ENCODE measurements at regions not wholly inside any gene's neighbourhood (a gene's known extent, or its start where the extent isn't known, plus 50 kb on each side); places are given as distances from the start of the nearest gene placed in this dataset.
A peak's percentile ranks its signal among the peaks of the same experiment; 100 is the strongest.

DNA sequence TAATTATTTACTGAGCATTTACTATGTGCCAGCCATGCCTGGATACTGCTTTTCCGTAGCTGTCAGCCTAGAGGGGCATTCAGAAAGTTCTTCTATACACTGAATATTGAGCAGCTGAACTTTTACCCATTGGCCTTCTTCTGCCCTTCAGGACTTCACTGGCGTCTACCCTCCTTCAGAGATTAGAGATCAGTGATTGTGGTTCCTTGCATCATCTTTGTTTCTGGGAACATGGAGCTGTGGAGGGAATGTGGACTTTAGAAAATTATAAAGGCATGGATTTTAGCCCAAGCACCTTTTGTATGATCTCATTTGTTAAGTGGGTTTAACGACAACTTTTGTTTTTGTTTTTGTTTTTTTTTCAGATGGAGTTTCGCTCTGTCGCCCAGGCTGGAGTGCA lies 58.7 kb upstream of the POU3F1 start (continued):
- TF ChIP-seq ARID4B (CRISPR knock-in tag; IDR thresholded peaks at IDR 0.05) (no peak), SUPT5H (IDR thresholded peaks at IDR 0.05) (no peak), HMG20A (CRISPR knock-in tag; conservative IDR thresholded peaks at IDR 0.05) (no peak), BCL6 (CRISPR knock-in tag; IDR thresholded peaks at IDR 0.05) (no peak), ZSCAN29 (IDR thresholded peaks at IDR 0.05) (no peak), NFRKB (IDR thresholded peaks at IDR 0.05; ENCODE audit: low read depth) (no peak), NR4A1 (CRISPR knock-in tag; IDR thresholded peaks at IDR 0.05) (no peak), NR4A1 (tag; IDR thresholded peaks at IDR 0.05) (no peak), FOXK1 (CRISPR knock-in tag; IDR thresholded peaks at IDR 0.05; ENCODE audit: borderline replicate concordance) (no peak), REST (IDR thresholded peaks at IDR 0.05; ENCODE audit: borderline replicate concordance) (no peak), REST (CRISPR knock-in tag; IDR thresholded peaks at IDR 0.05; ENCODE audit: low read depth) (no peak), ZC3H11A (IDR thresholded peaks at IDR 0.05; ENCODE audit: low read depth, low read length) (no peak), ZNF232 (CRISPR knock-in tag; IDR thresholded peaks at IDR 0.05) (no peak), ZNF785 (CRISPR knock-in tag; IDR thresholded peaks at IDR 0.05) (no peak), ZNF212 (CRISPR knock-in tag; IDR thresholded peaks at IDR 0.05) (no peak), POLR2AphosphoS2 (IDR thresholded peaks at IDR 0.05; ENCODE audit: low read length) (no peak), ZNF696 (CRISPR knock-in tag; conservative IDR thresholded peaks at IDR 0.05) (no peak), NELFE (IDR thresholded peaks at IDR 0.05; ENCODE audit: insufficient read depth, insufficient read length) (no peak), HCFC1 (IDR thresholded peaks at IDR 0.05; ENCODE audit: low read depth, low read length) (no peak)
- TF ChIP-seq, protein P1, sequence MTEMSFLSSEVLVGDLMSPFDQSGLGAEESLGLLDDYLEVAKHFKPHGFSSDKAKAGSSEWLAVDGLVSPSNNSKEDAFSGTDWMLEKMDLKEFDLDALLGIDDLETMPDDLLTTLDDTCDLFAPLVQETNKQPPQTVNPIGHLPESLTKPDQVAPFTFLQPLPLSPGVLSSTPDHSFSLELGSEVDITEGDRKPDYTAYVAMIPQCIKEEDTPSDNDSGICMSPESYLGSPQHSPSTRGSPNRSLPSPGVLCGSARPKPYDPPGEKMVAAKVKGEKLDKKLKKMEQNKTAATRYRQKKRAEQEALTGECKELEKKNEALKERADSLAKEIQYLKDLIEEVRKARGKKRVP (CRISPR knock-in tag; IDR thresholded peaks at IDR 0.05), result peak; percentile 86

Data from K562 (cell line).